Astrocyte of the cerebellum (primary cell): ENCODE measurements at regions not wholly inside any gene's neighbourhood (a gene's known extent, or its start where the extent isn't known, plus 50 kb on each side); places are given as distances from the start of the nearest gene placed in this dataset.

Source experiments
- DNase-seq: peaks from one replicate; pipeline ENCODE4 v3.0.0-alpha.2; 2011; ENCODE audit warnings: low read depth
- H3K4me3 ChIP-seq: 2 replicates; pipeline ENCODE4 v1.5.1; 2011; ENCODE audit warnings: mild to moderate bottlenecking, low read depth, low read length, moderate library complexity
- CTCF ChIP-seq: IDR thresholded peaks from 2 replicates; pipeline ENCODE4 v1.5.1; 2012; ENCODE audit warnings: low read length, low read depth, moderate library complexity, mild to moderate bottlenecking; ENCODE audit errors: missing control alignments
- in situ Hi-C: cut with HindIII; loops from 2 replicates; pipeline ENCODE4 v1.10.0; 2017; ENCODE audit warnings: low sequenced_read_pairs

- in situ Hi-C loops: no loop called here
- no peak overlapping the region for H3K4me3 ChIP-seq
- DNase-seq: no peak
- no peak for TF ChIP-seq CTCF
These were observed 125.3 kb downstream of the TMEM114 start for GRCh38 chr16:8464979-8465378.

- no peak overlapping the region for H3K4me3 ChIP-seq
- TF ChIP-seq CTCF: no peak
- DNase-seq: no peak
- in situ Hi-C loops: no loop called here
These were observed 131.1 kb downstream of the TMEM114 start for GRCh38 chr16:8459085-8459733.

- TF ChIP-seq CTCF: no peak
- in situ Hi-C loops: no loop called here
- DNase-seq: no peak
- H3K4me3 ChIP-seq: no peak overlapping the region
These were observed 131.7 kb downstream of the TMEM114 start for GRCh38 chr16:8458481-8459046.

GRCh38 chr16:8453359-8453758, 137.0 kb downstream of the TMEM114 start:
- no peak for TF ChIP-seq CTCF
- H3K4me3 ChIP-seq: no peak overlapping the region
- DNase-seq: no peak
- in situ Hi-C loops: no loop called here

- no peak for DNase-seq
- H3K4me3 ChIP-seq: no peak overlapping the region
- TF ChIP-seq CTCF: no peak
- in situ Hi-C loops: no loop called here
These were observed 137.4 kb downstream of the TMEM114 start for GRCh38 chr16:8452941-8453340.

GRCh38 chr16:8436931-8437330, 153.4 kb downstream of the TMEM114 start:
- DNase-seq: no peak
- in situ Hi-C loops: no loop called here
- no peak overlapping the region for H3K4me3 ChIP-seq
- TF ChIP-seq CTCF: no peak

- TF ChIP-seq CTCF: no peak
- in situ Hi-C loops: no loop called here
- DNase-seq: no peak
- no peak overlapping the region for H3K4me3 ChIP-seq
These were observed 158.5 kb downstream of the TMEM114 start for GRCh38 chr16:8431783-8432182.
